ENCODE measurements at regions not wholly inside any gene's neighbourhood (a gene's known extent, or its start where the extent isn't known, plus 50 kb on each side); places are given as distances from the start of the nearest gene placed in this dataset.
"Not testable (repeated sequence)": the region's sequence is repeated elsewhere in the genome, so short reads cannot be mapped to it uniquely, and the experiment has no call there.

DNA sequence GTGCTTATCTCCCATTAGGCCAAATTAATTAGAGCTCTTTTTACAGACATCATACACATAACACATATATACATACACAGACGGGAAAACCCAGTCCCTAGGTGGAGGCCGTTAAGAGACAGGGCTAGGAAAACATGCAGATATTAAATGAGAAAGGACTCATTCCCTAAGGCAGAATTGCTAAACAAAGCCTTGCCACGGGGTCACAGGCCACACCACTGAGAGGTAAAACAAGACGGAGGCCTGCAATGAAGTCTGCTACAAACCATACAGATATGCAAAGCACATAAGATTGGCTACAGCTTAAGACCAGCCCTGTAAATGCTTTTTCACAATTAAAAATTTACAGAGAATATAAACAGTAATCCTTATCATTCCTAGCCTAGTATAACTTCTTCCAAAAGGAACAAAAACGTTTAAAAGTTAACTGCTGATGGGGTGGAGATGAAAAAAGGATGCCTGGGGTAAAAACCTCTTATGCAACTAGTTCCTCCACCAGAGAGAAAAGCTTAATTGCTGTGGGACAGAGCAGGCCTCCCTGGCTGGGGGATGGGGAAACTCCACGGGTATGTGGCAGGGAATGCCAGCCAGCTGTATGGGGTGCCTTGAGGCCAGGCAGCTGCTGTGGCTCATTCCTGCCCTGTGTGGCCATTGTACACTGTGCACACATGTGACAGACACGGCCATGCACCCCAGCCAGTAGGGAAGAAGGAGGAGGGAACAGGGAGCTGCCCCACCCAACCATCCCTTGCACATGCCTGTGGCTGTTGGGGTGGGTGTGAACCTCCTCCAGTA, 481.4 kb upstream of the LMCD1 start:
- DNase-seq: no peak

- DNase-seq: no peak
These were observed 473.7 kb upstream of the LMCD1 start for GRCh38 chr3:8027954-8028353.

DNA sequence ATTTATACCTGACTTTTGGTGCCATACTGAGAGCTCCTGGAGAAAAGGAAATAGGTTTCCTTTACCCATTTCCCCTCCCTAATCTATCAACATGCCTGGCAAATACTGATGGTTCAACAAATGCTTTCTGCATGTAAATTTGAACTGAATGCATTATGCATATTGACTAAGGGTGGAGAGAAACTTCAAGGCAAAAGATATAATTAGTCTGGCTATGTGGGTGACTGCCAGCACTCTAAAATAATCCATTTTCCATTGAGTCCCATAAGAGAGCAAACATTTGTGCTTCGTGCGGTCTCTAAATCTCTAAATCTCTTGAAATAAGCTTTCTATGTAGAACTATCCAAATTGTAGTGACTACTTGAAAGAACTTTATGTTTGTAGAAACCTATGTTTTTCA, 451.3 kb upstream of the LMCD1 start:
- no peak for DNase-seq

- DNase-seq: no peak
These were observed 449.0 kb upstream of the LMCD1 start for GRCh38 chr3:8052659-8053058.

DNA sequence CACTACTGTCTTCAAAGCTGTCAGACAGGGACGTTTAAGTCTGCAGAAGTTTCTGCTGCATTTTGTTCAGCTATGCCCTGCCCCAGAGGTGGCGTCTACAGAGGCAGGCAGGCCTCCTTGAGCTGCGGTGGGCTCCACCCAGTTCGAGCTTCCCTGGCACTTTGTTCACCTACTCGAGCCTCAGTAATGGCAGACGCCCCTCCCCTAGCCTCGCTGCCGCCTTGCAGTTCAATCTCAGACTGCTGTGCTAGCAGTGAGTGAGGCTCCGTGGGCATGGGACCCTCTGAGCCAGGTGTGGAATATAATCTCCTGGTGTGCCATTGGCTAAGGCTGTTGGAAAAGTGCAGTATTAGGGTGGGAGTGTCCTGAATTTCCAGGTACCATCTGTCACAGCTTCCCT, 433.5 kb upstream of the LMCD1 start:
- DNase-seq: not testable (repeated sequence)

GRCh38 chr3:8069471-8069870, 432.2 kb upstream of the LMCD1 start:
- DNase-seq: no peak

DNA sequence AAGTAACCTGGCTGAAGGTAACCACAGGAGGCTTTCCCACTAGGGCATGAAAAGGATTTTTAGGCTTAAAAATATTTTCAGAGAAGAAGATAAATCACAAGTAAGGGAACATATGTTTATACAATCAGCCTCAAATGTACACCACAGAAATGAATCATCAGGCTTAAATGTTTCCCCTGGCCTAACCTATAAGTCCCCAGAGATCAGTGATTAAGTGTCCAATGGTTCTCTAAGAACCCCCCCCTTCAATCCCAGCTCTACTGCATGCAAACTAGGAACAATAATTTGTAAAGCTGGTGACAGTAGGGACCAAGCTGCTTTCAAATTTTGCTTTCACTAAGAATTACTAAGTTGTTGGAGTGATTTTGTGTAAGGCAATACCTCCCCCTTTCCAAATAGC, 431.6 kb upstream of the LMCD1 start:
- DNase-seq: no peak

DNA sequence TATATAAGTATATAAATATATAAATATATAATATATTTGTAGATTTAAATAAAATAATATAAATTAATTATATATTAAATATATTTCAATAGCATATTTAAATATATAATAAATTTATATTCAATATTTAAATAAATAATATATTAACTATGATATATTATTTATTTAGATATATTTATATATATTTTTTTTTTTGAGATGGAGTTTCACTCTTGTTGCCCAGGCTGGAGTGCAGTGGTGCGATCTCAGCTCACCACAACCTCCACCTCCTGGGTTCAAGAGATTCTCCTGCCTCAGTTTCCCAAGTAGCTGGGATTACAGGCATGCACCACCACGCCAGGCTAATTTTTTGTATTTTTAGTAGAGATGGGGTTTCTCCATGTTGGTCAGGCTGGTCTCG, 426.9 kb upstream of the LMCD1 start:
- DNase-seq: not testable (repeated sequence)

GRCh38 chr3:8077126-8077525, 424.5 kb upstream of the LMCD1 start:
- DNase-seq: no peak

GRCh38 chr3:8080464-8080863, 421.2 kb upstream of the LMCD1 start:
- DNase-seq: no peak

DNA sequence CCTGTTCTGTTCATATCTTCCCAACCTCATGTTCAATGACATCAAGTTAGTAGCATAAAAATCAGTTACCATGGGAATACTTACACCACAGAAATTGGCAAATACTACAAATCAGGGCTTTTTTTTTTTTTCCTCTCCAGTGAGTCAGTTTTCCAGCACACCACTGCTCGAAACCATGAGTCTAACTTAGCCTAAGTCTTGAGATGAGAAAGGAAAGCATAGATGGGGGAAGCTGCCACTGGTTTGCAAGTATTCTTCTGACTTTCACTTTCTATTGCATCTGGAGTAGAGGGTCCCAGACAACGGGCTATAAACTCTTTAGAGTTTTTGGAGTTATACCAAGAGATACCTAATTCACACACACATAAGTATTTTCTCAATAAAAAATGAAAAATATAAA, 416.1 kb upstream of the LMCD1 start:
- DNase-seq: no peak

GRCh38 chr3:8087951-8088350, 413.7 kb upstream of the LMCD1 start:
- DNase-seq: no peak

- no peak for DNase-seq
These were observed 407.2 kb upstream of the LMCD1 start for GRCh38 chr3:8094415-8094814.

GRCh38 chr3:8095724-8096123, 405.9 kb upstream of the LMCD1 start:
- DNase-seq: no peak

GRCh38 chr3:8097690-8098089, 403.9 kb upstream of the LMCD1 start:
- no peak for DNase-seq

- DNase-seq: no peak
These were observed 397.7 kb upstream of the LMCD1 start for GRCh38 chr3:8103954-8104353.

DNA sequence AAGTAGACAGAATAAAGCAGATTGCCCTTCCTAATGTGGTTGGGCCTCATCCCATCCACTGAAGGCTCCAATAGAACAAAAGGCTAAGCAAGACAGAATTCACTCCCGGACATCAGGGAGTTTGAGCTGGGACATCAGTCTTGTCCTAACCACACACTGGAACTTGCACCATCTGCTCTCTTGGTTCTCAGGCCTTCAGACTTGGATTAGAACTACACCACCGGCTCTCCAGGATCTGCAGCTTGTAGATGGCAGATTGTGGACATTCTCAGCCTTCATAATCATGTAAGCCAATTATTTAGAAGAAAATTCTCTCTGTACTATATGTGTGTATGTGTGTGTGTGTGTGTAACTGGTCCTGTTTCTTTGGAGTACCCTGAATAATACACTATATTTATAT, 394.7 kb upstream of the LMCD1 start:
- no peak for DNase-seq

GRCh38 chr3:8110966-8111798, 390.4 kb upstream of the LMCD1 start:
- DNase-seq: peak; percentile 48

DNA sequence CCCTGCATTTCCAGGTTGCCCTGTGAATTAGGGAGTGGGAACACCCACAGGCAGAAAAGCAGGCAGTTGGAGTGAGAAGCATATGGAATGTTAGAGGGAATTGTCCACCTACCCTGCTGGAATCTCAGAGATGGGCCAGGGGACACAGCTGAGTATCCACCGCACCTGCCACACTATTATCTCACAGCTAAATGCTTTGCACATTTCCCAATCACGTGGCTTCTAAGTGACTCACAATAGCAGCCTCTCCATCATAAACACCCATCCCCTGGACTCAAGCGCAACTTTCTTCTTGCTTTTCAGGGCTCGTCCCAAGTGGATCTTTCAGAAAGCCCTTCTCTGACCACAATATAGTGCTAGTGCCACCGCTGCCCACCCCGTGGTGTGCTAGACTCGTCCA, 389.0 kb upstream of the LMCD1 start:
- no peak for DNase-seq

DNA sequence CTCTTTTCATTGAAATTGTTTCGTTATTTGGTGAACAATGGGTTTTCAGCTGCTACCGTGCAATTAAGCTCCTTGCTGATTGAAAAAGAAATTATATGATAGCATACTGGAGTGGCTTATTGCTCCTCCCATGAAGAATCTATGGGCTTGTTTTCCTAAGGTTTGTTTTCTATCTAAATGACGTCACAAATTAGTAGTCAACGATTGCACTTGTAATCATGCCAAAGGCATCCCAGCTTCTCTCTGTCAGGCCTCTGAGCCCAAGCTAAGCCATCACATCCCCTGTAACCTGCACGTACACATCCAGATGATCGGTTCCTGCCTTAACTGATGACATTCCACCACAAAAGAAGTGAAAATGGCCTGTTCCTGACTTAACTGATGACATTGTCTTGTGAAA, 388.0 kb upstream of the LMCD1 start:
- no peak for DNase-seq

GRCh38 chr3:8128686-8129085, 372.9 kb upstream of the LMCD1 start:
- no peak for DNase-seq

- no peak for DNase-seq
These were observed 365.1 kb upstream of the LMCD1 start for GRCh38 chr3:8136553-8136952.

GRCh38 chr3:8143186-8143585, 358.4 kb upstream of the LMCD1 start:
- no peak for DNase-seq

GRCh38 chr3:8145661-8146060, 356.0 kb upstream of the LMCD1 start:
- DNase-seq: no peak

All from activated CD4-positive, alpha-beta T cell treated with anti-CD3 and anti-CD28 coated beads, Interleukin-2, amount 50 U/mL, for 1 hour (primary cell).